MM.1S (cell line): ENCODE measurements at regions not wholly inside any gene's neighbourhood (a gene's known extent, or its start where the extent isn't known, plus 50 kb on each side); places are given as distances from the start of the nearest gene placed in this dataset.

Experiments used
- DNase-seq: peaks from one replicate; pipeline ENCODE4 v3.0.0-alpha.2; 2015
- H2AFZ ChIP-seq: fragments of 300-600 bp; sonication (generic); 2 replicates; pipeline ENCODE4 v1.6.0; 2016; ENCODE audit warnings: antibody characterized with exemption, low read length
- H3F3A ChIP-seq: fragments of 300-600 bp; sonication (generic); 2 replicates; pipeline ENCODE4 v1.6.1; 2016; ENCODE audit warnings: mild to moderate bottlenecking, antibody characterized with exemption, low read length, moderate library complexity, mixed read lengths; ENCODE audit not compliant: insufficient read depth
- H3K27ac ChIP-seq: fragments of 300-600 bp; sonication (generic); 2 replicates; pipeline ENCODE4 v1.5.1; 2016; ENCODE audit warnings: mild to moderate bottlenecking, low read length
- H3K27me3 ChIP-seq: fragments of 300-600 bp; sonication (generic); replicated peaks from 2 replicates; pipeline ENCODE4 v1.6.0; 2016; ENCODE audit warnings: low read length; ENCODE audit not compliant: insufficient read depth
- H3K36me3 ChIP-seq: fragments of 300-600 bp; sonication (generic); replicated peaks from 2 replicates; pipeline ENCODE4 v1.6.1; 2016; ENCODE audit warnings: mild to moderate bottlenecking, low read length, mixed read lengths; ENCODE audit not compliant: insufficient read depth
- H3K4me1 ChIP-seq: fragments of 300-600 bp; sonication (generic); 2 replicates; pipeline ENCODE4 v1.6.1; 2016; ENCODE audit warnings: low read length, mixed read lengths
- H3K4me2 ChIP-seq: fragments of 300-600 bp; sonication (generic); 2 replicates; pipeline ENCODE4 v1.6.0; 2016; ENCODE audit warnings: low read depth, low read length
- H3K4me3 ChIP-seq: fragments of 300-600 bp; sonication (generic); 2 replicates; pipeline ENCODE4 v1.5.1; 2016; ENCODE audit warnings: low read length, mixed read lengths
- H3K79me2 ChIP-seq: fragments of 300-600 bp; sonication (generic); 2 replicates; pipeline ENCODE4 v1.6.1; 2016; ENCODE audit warnings: mixed run types, low read length, mixed read lengths
- H3K9ac ChIP-seq: fragments of 300-600 bp; sonication (generic); 2 replicates; pipeline ENCODE4 v1.6.1; 2016; ENCODE audit warnings: low read length, mixed read lengths
- H3K9me2 ChIP-seq: fragments of 300-600 bp; sonication (generic); replicated peaks from 2 replicates; pipeline ENCODE4 v1.6.1; 2016; ENCODE audit warnings: mild to moderate bottlenecking, low read length, mixed read lengths; ENCODE audit not compliant: insufficient read depth
- H3K9me3 ChIP-seq: fragments of 300-600 bp; sonication (generic); replicated peaks from 2 replicates; pipeline ENCODE4 v1.6.1; 2016; ENCODE audit warnings: mild to moderate bottlenecking, low read length, mixed read lengths; ENCODE audit not compliant: insufficient read depth
- H4K20me1 ChIP-seq: fragments of 300-600 bp; sonication (generic); 2 replicates; pipeline ENCODE4 v1.6.1; 2016; ENCODE audit warnings: mild to moderate bottlenecking, low read length, moderate library complexity, mixed read lengths; ENCODE audit not compliant: insufficient read depth
- CTCF ChIP-seq: fragments of 300-600 bp; sonication (generic); IDR thresholded peaks from 2 replicates; pipeline ENCODE4 v1.5.1; 2016; ENCODE audit warnings: antibody characterized with exemption, low read length, mixed read lengths
- EZH2 ChIP-seq: fragments of 300-600 bp; sonication (generic); optimal IDR thresholded peaks from 2 replicates; pipeline ENCODE3; 2017; ENCODE audit warnings: low read depth, mild to moderate bottlenecking, antibody characterized with exemption, low read length, mixed read lengths
- EZH2phosphoT487 ChIP-seq: fragments of 300-600 bp; sonication (generic); IDR thresholded peaks from 2 replicates; pipeline ENCODE4 v1.6.1; 2018; ENCODE audit warnings: antibody characterized with exemption, low read length

- no peaks in the 10 kb centered on the region for H3K79me2 ChIP-seq
- no peaks in the 10 kb centered on the region for H3K9me3 ChIP-seq
- no peak overlapping the region for H3K4me2 ChIP-seq
These were observed 634.7 kb downstream of the MAFB start for GRCh38 chr20:40054311-40054710.

GRCh38 chr20:40050596-40050995 is 638.4 kb downstream of the MAFB start:
- DNase-seq, result no peak
- no peak overlapping the region for H3K9ac ChIP-seq
- H3K79me2 ChIP-seq, result no peaks in the 10 kb centered on the region
- H3K9me3 ChIP-seq, result no peaks in the 10 kb centered on the region
- H2AFZ ChIP-seq, result no peak overlapping the region
- H3K27me3 ChIP-seq, result no peaks in the 10 kb centered on the region
- no peaks in the 10 kb centered on the region for H3K4me1 ChIP-seq
- H3K9me2 ChIP-seq, result no peaks in the 10 kb centered on the region
- no peaks in the 10 kb centered on the region for H3K36me3 ChIP-seq
- H4K20me1 ChIP-seq, result no peaks in the 10 kb centered on the region
- no peak for TF ChIP-seq EZH2phosphoT487
- TF ChIP-seq CTCF, result no peak
- no peak for TF ChIP-seq EZH2
- H3K4me2 ChIP-seq, result no peak overlapping the region
- H3K4me3 ChIP-seq, result no peak overlapping the region
- H3K27ac ChIP-seq, result no peak overlapping the region
- no peaks in the 10 kb centered on the region for H3F3A ChIP-seq

More at GRCh38 chr20:40054311-40054710, 634.7 kb downstream of the MAFB start:
- H3K36me3 ChIP-seq, result no peaks in the 10 kb centered on the region
- H2AFZ ChIP-seq, result no peak overlapping the region
- no peak overlapping the region for H3K27ac ChIP-seq
- no peaks in the 10 kb centered on the region for H3K27me3 ChIP-seq
- H4K20me1 ChIP-seq, result no peaks in the 10 kb centered on the region
- H3K9me2 ChIP-seq, result no peaks in the 10 kb centered on the region
- H3F3A ChIP-seq, result no peaks in the 10 kb centered on the region
- no peak for TF ChIP-seq EZH2phosphoT487
- TF ChIP-seq CTCF, result no peak
- TF ChIP-seq EZH2, result no peak
- H3K4me3 ChIP-seq, result no peak overlapping the region
- no peaks in the 10 kb centered on the region for H3K4me1 ChIP-seq
- no peak for DNase-seq
- H3K9ac ChIP-seq, result no peak overlapping the region

DNA sequence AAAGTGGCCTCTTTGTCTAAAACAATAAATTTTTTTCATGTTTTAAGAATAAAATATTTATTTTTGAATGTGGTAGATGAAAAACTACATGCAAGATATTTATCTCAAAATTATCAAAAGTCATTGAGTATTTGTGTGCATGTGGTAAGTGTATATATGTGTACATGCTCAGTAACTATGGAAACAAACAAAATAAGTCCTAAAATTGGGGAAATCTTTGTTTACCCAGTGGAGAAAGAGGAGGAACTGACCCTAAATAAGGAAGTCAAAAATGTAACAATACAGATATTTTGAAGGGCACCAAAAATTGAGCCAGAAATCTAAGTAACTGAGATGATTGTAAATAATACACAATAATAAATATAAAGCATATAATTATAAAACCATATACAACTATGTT is 639.2 kb downstream of the MAFB start:
- H4K20me1 ChIP-seq, result no peaks in the 10 kb centered on the region
- no peaks in the 10 kb centered on the region for H3K9me3 ChIP-seq
- H3K27me3 ChIP-seq, result no peaks in the 10 kb centered on the region
- no peaks in the 10 kb centered on the region for H3K36me3 ChIP-seq
- no peaks in the 10 kb centered on the region for H3K4me1 ChIP-seq
- no peak overlapping the region for H3K27ac ChIP-seq
- no peak for TF ChIP-seq CTCF
- TF ChIP-seq EZH2, result no peak
- TF ChIP-seq EZH2phosphoT487, result no peak
- H2AFZ ChIP-seq, result no peak overlapping the region
- no peak overlapping the region for H3K4me2 ChIP-seq
- DNase-seq, result no peak
- no peak overlapping the region for H3K9ac ChIP-seq
- H3F3A ChIP-seq, result no peaks in the 10 kb centered on the region
- H3K9me2 ChIP-seq, result no peaks in the 10 kb centered on the region
- no peaks in the 10 kb centered on the region for H3K79me2 ChIP-seq
- no peak overlapping the region for H3K4me3 ChIP-seq

- Histone ChIP-seq H3K27ac (no peak overlapping the region), H4K20me1 (no peaks in the 10 kb centered on the region), H3K4me1 (no peaks in the 10 kb centered on the region), H2AFZ (no peak overlapping the region), H3K9me2 (no peaks in the 10 kb centered on the region), H3F3A (no peaks in the 10 kb centered on the region), H3K4me3 (no peak overlapping the region), H3K4me2 (no peak overlapping the region), H3K27me3 (no peaks in the 10 kb centered on the region), H3K79me2 (no peaks in the 10 kb centered on the region), H3K9ac (no peak overlapping the region), H3K36me3 (no peaks in the 10 kb centered on the region), H3K9me3 (no peaks in the 10 kb centered on the region)
- TF ChIP-seq EZH2 (no peak), EZH2phosphoT487 (no peak), CTCF (no peak)
- DNase-seq, result no peak
These were observed 642.3 kb downstream of the MAFB start for GRCh38 chr20:40046703-40047102.
